HG03521 (cell line): ENCODE measurements at regions not wholly inside any gene's neighbourhood (a gene's known extent, or its start where the extent isn't known, plus 50 kb on each side); places are given as distances from the start of the nearest gene placed in this dataset.
"Not testable (repeated sequence)": the region's sequence is repeated elsewhere in the genome, so short reads cannot be mapped to it uniquely, and the experiment has no call there.

ENCODE experiments used
- ATAC-seq: cut with Tn5 transposase; IDR thresholded peaks from one replicate; pipeline ENCODE4 v1.9.1; 2021; ENCODE audit warnings: mild to moderate bottlenecking, moderate library complexity; ENCODE audit not compliant: unreplicated experiment

DNA sequence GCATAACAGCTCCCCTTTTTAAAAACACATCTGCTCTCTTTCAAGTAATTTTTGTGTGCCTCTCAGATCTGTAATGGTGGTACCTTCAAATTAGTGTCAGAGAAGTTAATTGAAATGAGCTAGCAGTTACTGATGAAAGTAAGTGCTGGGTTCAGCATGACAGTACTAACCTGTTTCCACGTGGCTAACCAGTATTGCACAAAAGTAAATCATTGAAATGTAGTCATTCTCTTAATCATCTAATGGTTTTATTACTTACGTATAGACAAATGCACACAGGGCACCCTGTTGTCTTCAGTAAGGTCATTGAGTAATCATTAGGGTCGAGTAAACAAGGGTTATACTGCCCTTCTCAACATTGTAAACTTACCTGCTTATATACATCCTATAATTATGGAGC is 157.8 kb upstream of the PRR16 start:
- ATAC-seq = no peak

DNA sequence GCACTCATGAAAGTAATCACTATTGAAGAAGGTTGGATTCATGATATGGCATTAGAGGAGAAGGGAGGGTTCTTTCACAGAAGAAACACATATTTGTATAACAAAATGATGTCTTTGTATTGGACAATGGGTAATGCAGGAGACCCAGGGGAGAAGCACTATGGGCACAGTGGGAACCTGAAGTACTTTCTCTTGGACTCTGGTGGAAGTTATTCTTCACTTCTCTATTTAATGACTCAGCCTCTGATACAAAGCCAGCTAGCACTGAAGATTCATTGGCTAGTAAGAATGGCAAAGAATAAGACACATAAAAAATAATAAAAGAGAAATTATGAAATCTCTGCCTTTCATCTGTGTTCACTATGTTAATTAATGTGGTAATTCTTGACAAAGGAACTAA is 149.9 kb upstream of the PRR16 start:
- ATAC-seq = no peak

- no peak for ATAC-seq
These were observed 143.5 kb upstream of the PRR16 start for GRCh38 chr5:120320626-120321025.

GRCh38 chr5:120326651-120327050 is 137.4 kb upstream of the PRR16 start:
- no peak for ATAC-seq

- ATAC-seq = no peak
These were observed 136.9 kb upstream of the PRR16 start for GRCh38 chr5:120327180-120327579.

DNA sequence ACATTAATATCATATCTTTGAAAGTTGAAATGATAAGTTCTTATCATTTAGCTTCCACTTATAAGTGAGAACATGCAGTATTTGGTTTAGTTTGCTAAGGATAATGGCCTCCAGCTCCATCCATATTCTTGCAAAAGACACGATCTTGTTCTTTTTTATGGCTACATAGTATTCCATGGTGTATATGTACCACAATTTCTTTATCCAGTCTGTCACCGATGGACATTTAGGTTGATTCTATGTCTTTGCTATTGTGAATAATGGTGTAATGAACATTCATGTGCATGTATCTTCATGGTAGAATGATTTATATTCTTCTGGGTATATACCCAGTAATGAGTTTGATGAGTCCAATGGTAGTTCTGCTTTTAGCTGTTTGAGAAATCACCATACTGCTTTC is 135.0 kb upstream of the PRR16 start:
- no peak for ATAC-seq

DNA sequence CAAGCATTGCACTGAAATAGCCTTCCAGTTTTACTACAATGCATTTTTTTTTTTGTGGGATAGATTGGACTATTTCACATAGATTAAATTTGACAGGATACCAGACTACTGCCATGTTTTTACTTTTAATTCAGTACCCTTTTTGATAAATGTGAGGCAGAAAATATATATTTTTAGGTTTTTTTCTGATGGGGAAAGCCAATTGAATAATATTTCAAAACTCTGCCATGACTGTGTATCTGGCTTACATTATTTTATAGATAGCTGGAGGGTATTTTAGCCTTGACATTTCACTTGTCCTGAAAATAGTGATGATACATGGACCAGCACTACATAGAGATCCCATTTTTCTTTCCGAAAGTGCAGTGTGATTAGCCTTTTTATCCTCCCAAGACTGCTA is 133.5 kb upstream of the PRR16 start:
- no peak for ATAC-seq

- ATAC-seq = no peak
These were observed 119.9 kb upstream of the PRR16 start for GRCh38 chr5:120344181-120344580.

- no peak for ATAC-seq
These were observed 118.2 kb upstream of the PRR16 start for GRCh38 chr5:120345947-120346346.

DNA sequence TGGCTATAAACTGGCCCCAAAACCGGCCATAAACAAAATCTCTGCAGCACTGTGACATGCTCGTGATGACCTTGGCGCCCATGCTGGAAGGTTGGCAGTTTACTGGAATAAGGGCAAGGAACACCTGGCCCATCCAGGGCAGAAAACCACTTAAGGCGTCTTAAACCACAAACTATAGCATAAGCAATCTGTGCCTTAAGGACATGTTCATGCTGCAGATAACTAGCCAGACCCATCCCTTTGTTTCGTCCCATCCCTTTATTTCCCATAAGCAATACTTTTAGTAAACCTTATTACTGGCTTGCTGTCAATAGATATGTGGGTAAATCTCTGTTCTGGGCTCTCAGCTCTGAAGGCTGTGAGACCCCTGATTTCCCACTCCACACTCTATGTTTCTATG is 113.0 kb upstream of the PRR16 start:
- not testable (repeated sequence) for ATAC-seq

GRCh38 chr5:120354126-120354525 is 110.0 kb upstream of the PRR16 start:
- no peak for ATAC-seq

- no peak for ATAC-seq
These were observed 105.2 kb upstream of the PRR16 start for GRCh38 chr5:120358949-120359348.

GRCh38 chr5:120361941-120362340 is 102.2 kb upstream of the PRR16 start:
- no peak for ATAC-seq

GRCh38 chr5:120362426-120362825 is 101.7 kb upstream of the PRR16 start:
- ATAC-seq = no peak

GRCh38 chr5:120365656-120366446 is 98.2 kb upstream of the PRR16 start:
- ATAC-seq = no peak

GRCh38 chr5:120367896-120368634 is 96.0 kb upstream of the PRR16 start:
- no peak for ATAC-seq

DNA sequence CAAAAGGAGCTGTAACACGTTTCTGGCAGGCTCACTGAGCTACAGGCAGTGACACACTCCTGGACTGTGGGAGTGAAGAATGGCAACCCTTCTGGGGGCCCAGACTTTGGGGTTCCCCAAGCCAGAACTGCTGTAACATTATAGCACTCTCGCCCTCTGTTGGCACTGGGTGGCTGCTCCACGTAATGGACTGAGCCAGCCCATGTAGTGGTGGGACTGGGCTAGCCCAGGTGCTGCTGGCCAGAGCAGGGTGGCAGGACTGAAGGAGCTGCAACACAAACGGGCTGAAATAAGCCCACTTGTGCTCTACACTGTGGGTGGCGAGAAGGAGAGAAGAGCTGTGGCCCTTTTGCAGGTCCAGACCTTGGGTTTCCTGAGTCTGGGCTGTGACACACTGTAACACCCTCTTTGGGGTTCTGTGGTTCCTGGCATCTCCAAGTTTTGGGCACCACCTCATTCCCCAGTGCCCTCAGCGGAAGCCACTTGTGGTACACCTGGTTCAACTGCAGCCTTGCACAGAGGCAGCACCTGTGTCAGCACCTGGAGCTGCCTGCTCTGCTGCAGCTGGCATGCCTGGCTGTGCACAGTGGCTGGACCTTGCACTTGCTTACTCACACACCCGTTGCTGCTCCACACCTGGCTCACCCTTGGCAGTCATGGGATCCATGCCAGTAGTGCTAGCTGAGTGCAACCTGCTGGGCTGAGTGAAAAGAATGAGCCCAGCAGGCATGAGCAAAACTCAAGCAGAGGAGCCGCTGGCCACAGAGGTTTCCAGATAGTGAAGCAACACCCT is 95.0 kb upstream of the PRR16 start:
- no peak for ATAC-seq

DNA sequence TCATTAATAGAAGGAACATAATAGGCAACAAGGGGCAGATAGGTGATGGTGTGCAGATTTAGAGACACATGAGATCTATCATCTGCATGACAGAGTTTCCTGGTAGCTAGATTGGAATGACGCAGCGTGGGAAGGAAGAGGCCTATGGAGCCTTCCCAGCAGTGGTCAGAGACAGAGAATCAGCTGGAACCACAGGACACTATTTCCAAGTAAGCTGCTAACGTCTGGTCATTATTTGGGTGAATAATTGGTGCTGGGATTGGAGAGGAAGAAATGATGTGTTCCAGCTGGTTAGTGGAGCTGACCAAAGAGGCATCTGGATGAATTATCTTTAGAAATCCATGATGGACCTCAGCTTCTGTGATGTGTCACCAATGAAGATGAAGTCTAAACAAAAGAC is 91.2 kb upstream of the PRR16 start:
- ATAC-seq = no peak

DNA sequence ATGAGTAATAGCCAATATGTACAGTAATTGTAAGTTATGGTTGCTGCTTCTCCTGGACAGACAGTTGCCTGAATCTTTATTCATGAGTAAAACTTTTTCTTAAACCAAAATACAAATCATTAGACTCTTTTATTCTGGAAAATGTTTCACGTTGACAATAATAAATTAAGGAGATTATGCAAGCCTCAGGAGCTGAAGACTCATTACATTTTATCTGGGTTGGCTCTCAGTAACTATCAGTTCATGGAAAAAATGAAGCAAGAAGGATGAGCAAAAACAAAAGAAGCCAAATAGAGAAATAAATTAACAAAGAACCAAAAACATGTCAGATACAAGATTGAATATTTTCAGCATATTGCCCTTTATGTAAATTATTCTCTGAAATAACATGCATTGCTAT is 88.9 kb upstream of the PRR16 start:
- no peak for ATAC-seq

GRCh38 chr5:120380644-120381043 is 83.5 kb upstream of the PRR16 start:
- no peak for ATAC-seq

DNA sequence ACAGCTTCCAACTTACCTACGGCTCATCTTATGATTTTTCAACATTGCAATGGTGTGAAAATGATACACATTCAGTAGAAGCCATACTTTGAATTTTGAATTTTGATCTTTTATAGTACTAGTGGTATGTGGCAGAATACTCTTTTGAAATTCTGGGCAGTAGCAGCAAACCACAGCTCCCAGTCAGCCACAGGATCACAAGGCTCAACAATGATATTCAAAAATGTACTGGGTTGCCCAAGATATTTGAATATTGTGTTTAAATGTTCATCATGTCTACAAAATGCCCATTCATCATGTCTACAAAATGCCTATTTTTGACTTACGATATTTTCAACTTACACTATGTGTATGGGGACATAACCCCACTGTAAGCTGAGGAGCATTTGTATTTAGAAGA is 81.3 kb upstream of the PRR16 start:
- ATAC-seq = no peak

GRCh38 chr5:120386981-120387380 is 77.1 kb upstream of the PRR16 start:
- ATAC-seq = no peak
